ENCODE measurements at regions not wholly inside any gene's neighbourhood (a gene's known extent, or its start where the extent isn't known, plus 50 kb on each side); places are given as distances from the start of the nearest gene placed in this dataset.

DNA sequence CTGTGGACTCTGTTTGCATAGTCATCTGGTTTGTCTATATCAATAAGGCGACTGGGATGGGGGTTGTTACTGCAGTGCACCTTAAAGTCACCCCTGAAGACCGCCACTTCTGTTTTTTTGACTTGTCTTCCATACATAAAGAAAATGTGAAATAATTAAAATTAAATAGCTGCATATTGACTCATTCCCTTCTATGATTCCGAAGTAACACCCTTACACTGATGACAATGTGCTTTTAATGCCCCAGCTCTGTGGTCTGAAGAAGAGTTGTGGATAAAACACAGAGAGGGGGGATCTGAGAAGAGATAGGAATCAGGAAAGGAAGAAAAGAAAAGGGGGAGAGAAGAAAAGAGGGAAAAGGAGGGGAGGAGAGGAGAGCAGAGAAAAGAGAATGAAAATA is 796.9 kb upstream of the MBL2 start:
- DNase-seq, result no peak
- Histone ChIP-seq H3K4me1 (ENCODE audit: insufficient read depth, low read length) (no peaks in the 10 kb centered on the region), H3K9me3 (ENCODE audit: control insufficient read depth in 1 of 2, insufficient read depth in 1 of 2, low read length in 2 of 2) (no peaks in the 10 kb centered on the region), H3K27me3 (ENCODE audit: control insufficient read depth in 1 of 2, insufficient read depth in 2 of 2, low read length in 2 of 2) (no peaks in the 10 kb centered on the region), H3K27ac (ENCODE audit: low read depth in 1 of 2, low read length in 2 of 2) (no peak overlapping the region), H3K4me3 (ENCODE audit: low read length) (no peak overlapping the region), H3K36me3 (ENCODE audit: insufficient read depth, low read length) (no peaks in the 10 kb centered on the region)
- intact Hi-C loops (cut with DNase I, micrococcal nuclease), result no loop called here
- TF ChIP-seq, protein P1, sequence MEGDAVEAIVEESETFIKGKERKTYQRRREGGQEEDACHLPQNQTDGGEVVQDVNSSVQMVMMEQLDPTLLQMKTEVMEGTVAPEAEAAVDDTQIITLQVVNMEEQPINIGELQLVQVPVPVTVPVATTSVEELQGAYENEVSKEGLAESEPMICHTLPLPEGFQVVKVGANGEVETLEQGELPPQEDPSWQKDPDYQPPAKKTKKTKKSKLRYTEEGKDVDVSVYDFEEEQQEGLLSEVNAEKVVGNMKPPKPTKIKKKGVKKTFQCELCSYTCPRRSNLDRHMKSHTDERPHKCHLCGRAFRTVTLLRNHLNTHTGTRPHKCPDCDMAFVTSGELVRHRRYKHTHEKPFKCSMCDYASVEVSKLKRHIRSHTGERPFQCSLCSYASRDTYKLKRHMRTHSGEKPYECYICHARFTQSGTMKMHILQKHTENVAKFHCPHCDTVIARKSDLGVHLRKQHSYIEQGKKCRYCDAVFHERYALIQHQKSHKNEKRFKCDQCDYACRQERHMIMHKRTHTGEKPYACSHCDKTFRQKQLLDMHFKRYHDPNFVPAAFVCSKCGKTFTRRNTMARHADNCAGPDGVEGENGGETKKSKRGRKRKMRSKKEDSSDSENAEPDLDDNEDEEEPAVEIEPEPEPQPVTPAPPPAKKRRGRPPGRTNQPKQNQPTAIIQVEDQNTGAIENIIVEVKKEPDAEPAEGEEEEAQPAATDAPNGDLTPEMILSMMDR (IDR thresholded peaks at IDR 0.05), result no peak
- no peak overlapping the region for H3K27ac Mint-ChIP-seq
- H3K4me3 Mint-ChIP-seq, result no peak overlapping the region
- no peaks in the 10 kb centered on the region for H3K36me3 Mint-ChIP-seq (ENCODE audit: low read depth)
- CTCF ChIA-PET, result no interaction called here
- H3K4me1 Mint-ChIP-seq (ENCODE audit: low read depth), result no peaks in the 10 kb centered on the region
- ATAC-seq (ENCODE audit: poor library complexity), result no peak
- POLR2A ChIA-PET, result no interaction called here
- H3K27me3 Mint-ChIP-seq, result no peaks in the 10 kb centered on the region
- H3K9me3 Mint-ChIP-seq, result no peaks in the 10 kb centered on the region

DNA sequence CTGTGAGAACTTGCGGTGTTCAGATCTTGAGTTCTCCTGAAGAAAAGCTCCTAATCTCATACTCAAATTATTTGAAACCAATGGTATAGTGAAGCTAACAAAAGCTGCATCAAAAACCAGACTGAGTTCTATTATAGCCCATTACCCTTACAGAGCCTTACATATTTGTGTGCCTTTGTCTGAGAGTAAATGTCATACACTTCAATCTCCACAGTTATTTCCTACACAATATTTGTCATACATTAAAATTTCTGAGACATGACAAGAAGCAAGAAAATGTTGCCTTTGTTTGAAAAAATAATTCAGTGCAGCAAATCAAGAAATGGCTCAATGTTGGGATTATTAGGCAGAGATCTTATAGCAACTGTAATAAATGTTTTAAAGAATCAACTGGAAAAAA is 776.1 kb upstream of the MBL2 start:
- H3K27me3 ChIP-seq (ENCODE audit: control insufficient read depth in 1 of 2, insufficient read depth in 2 of 2, low read length in 2 of 2), result no peaks in the 10 kb centered on the region
- TF ChIP-seq, protein P1 (IDR thresholded peaks at IDR 0.05), result no peak
- Mint-ChIP-seq H3K9me3 (peaks cover 4% of the 10 kb centered on the region), H3K4me3 (no peak overlapping the region), H3K27me3 (no peaks in the 10 kb centered on the region), H3K36me3 (ENCODE audit: low read depth) (no peaks in the 10 kb centered on the region), H3K4me1 (ENCODE audit: low read depth) (no peaks in the 10 kb centered on the region), H3K27ac (no peak overlapping the region)
- ATAC-seq (ENCODE audit: poor library complexity) (no peak), DNase-seq (no peak)
- ChIA-PET CTCF (no interaction called here), POLR2A (no interaction called here)
- intact Hi-C loops (cut with DNase I, micrococcal nuclease), result no loop called here
- H3K36me3 ChIP-seq (ENCODE audit: insufficient read depth, low read length), result no peaks in the 10 kb centered on the region
- H3K4me1 ChIP-seq (ENCODE audit: insufficient read depth, low read length), result no peaks in the 10 kb centered on the region
- peaks cover 0 to 4% of the 10 kb centered on the region in 2 experiments for H3K9me3 ChIP-seq (ENCODE audit: control insufficient read depth in 1 of 2, insufficient read depth in 1 of 2, low read length in 2 of 2)
- H3K4me3 ChIP-seq (ENCODE audit: low read length), result no peak overlapping the region
- H3K27ac ChIP-seq (ENCODE audit: low read depth in 1 of 2, low read length in 2 of 2), result no peak overlapping the region

DNA sequence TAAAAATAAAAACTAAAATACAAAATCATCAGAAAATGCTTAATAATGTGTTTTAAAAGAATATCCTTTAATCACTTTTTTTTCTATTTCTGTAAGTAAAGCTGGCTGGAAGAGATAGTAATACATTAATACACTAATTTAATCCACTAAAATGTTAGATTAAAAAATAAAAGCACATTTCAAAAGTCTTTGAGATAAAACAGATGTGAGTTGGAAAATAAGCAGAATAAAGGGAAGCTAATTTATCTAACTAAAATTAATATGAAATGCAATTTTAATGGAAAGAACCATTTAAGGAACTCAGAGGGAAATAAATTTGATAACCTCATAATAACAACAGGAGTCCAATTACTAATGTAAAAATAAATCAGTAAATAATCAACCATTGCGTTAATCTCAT is 774.8 kb upstream of the MBL2 start:
- POLR2A ChIA-PET, result no interaction called here
- TF ChIP-seq, protein P1 (IDR thresholded peaks at IDR 0.05), result no peak
- H3K9me3 Mint-ChIP-seq, result peaks cover 4% of the 10 kb centered on the region

More for the DNA sequence above, 774.8 kb upstream of the MBL2 start:
- no peak for ATAC-seq (ENCODE audit: poor library complexity)
- H3K27me3 Mint-ChIP-seq, result no peaks in the 10 kb centered on the region
- peaks cover 0 to 4% of the 10 kb centered on the region in 2 experiments for H3K9me3 ChIP-seq (ENCODE audit: control insufficient read depth in 1 of 2, insufficient read depth in 1 of 2, low read length in 2 of 2)
- intact Hi-C loops (cut with DNase I, micrococcal nuclease), result no loop called here
- H3K4me3 Mint-ChIP-seq, result no peak overlapping the region
- H3K27ac ChIP-seq (ENCODE audit: low read depth in 1 of 2, low read length in 2 of 2), result no peak overlapping the region
- CTCF ChIA-PET, result no interaction called here
- no peaks in the 10 kb centered on the region for H3K4me1 ChIP-seq (ENCODE audit: insufficient read depth, low read length)
- no peaks in the 10 kb centered on the region for H3K36me3 Mint-ChIP-seq (ENCODE audit: low read depth)
- no peak overlapping the region for H3K27ac Mint-ChIP-seq
- no peak overlapping the region for H3K4me3 ChIP-seq (ENCODE audit: low read length)
- DNase-seq, result no peak
- no peaks in the 10 kb centered on the region for H3K36me3 ChIP-seq (ENCODE audit: insufficient read depth, low read length)
- H3K27me3 ChIP-seq (ENCODE audit: control insufficient read depth in 1 of 2, insufficient read depth in 2 of 2, low read length in 2 of 2), result no peaks in the 10 kb centered on the region
- no peaks in the 10 kb centered on the region for H3K4me1 Mint-ChIP-seq (ENCODE audit: low read depth)
